Hippocampal formation (tissue), 2 donors: ENCODE measurements at regions not wholly inside any gene's neighbourhood (a gene's known extent, or its start where the extent isn't known, plus 50 kb on each side); places are given as distances from the start of the nearest gene placed in this dataset.

Experiments used
- DNase-seq, 2 donors: peaks; one replicate each; lab custom pipeline; 2025; lab: John Stamatoyannopoulos, UW

DNA sequence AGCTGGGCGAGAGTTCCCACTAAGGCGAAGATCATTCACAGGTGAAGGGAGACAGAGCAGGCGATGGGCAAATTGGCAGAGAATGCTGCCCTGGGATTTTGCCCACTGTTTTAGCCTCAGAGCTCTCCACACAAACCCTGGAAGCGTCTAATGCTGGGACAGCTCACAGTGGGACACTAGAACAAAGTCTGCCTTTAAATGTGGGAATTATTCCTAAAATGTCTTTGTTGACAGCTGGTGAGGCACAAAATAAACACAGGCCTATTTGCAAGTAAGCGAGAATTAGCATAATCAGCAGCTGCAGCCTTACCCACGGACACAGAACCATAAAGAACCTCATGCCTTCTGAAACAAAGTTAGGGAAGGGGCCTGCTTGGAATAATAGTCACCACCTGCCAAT is 824.5 kb downstream of the AACS start:
- DNase-seq, result peak; percentile 27 to 71

DNA sequence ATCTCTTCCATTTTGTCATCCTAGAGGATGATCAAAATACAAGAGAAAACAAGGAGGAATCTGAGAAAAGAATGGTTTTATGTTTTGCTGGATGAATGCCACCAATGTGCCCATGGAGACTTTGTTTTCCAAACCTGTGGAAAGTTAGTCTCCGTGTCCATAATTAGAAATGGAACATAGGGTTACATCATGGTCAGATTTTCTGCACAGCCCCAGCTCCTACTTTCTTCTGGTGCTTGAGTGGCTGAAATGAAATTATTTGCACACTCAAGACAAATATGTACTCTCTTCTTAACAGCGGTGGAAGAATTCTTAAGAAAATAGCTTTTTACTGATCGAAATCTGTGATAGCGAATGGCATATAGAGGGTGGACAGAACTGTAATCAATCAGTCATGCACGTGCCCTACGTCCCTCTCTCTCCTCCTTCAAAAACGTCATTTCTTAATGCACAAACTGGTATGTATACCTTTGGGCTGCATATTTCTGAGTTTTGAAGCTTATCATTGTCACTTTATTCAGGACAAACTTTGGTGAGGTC is 825.2 kb downstream of the AACS start:
- DNase-seq, result no peak

DNA sequence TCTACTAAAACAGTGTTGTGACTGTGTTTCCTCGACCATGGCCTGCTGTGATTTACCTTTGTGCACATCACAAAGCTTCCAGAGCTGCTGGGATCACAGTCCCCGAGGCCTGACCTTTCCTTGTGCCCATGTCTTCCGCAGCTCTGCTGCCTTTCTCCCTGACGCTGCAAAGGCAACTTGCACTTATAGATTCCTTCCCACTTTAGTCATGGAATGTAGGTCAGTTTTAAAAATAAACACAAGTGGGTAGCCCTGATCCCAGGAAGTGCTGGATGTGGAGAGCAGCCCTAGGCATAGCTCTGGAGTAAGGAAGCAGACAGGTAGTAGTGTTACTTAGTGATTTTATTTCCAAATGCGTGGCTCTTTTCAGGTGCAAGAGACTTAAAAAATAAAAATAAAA is 825.7 kb downstream of the AACS start:
- no peak for DNase-seq

DNA sequence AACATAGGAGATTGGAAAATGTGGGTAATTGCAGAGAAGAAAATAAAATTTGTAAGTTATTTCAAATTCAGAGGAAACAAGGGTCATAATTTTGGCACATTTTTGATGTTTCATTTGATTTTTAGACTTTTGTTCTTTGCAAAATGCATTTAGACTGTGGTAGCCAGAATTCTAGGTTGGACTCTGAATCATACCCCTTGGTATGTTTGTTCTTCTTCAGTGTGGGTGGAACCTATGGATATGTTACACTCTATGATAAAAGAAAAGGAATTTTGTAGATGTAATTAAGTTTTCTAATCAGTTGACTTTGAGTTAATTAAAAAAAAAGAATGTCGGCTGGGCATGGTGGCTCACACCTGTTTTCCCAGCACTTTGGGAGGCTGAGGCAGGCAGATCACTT is 827.0 kb downstream of the AACS start:
- no peak for DNase-seq

DNA sequence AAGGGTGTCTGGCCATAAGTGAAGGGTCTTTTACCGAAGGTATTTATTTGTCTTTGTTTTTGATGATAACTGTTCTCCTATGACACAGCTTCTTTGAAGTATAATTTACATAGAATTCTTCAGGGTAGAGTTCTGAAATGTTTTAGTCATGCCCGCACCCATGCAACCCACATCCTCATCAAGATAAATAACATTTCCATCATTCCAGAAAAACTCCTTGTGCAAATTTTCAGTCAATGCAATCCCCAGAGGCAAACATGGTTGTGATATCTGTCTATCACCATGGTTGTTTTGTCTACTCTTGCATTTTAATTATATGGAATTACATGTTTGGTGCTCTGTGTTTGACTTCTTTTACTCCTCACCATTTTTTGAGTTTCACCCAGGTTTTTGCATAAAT is 837.8 kb downstream of the AACS start:
- DNase-seq, result no peak

DNA sequence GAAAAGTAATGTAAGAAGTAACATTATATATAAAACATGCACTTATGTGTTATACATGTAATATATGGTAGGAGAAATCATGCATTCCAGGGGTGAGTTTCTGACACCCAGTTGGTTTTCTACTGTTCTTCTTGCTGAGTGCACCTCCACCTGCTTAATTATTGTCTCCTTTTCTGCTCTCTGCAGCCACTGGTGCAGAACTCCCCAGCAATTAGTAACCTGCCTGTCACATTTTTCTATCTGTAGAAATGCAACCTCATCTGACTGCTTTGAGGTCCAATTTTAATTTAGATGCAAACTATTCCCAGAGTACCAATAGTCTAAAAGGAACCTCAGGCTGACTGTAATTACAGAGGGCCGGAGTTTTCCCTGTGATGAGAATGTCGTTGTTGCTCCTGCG is 842.1 kb downstream of the AACS start:
- no peak for DNase-seq

DNA sequence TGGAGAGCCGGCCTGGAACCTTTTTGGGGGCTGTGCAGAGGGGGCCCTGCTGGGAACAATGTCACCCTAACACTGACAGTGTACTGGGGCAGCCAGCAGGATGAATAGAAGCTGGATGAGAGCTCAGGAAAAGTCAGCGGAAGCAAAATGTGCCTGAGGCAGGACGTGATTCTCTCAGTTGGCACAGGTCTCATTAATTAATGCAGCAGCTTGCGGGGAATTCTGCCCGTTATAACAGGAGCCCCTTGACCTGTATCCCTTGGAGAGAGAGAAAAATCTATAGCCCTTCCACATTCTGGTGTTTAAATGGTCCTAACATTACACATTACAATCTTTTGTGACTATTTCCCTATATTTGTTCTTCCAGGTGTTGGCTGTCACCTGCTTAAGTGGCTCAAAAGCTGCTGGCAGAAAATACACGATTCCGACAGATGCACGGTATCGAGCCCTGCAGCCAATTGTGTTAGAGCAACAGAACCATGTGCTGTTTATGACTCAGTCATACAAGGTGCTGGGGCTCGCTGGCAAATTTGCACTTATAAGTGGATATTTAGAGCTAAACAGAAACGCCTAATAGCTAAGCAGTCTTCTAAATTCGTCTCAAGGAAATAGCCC is 854.7 kb downstream of the AACS start:
- DNase-seq, result no peak

DNA sequence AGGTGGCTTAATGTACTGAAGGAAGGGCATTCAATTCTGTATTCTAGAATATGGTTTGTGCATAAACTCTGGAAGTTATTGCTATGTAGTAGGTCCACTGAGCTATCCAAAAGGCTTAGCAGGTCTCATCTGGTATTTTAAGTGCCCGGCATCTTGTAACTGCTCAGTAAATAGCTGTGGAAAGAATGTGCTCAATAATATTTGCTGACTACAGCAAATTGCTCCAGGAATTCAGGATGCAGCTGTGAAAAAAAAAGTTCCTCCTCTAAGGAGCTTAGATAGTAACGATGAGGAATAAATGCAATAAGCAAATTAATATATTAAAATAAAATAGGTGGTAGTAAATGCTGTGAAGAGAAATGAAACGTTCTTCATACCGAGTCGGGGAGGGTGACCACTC is 857.1 kb downstream of the AACS start:
- no peak for DNase-seq

DNA sequence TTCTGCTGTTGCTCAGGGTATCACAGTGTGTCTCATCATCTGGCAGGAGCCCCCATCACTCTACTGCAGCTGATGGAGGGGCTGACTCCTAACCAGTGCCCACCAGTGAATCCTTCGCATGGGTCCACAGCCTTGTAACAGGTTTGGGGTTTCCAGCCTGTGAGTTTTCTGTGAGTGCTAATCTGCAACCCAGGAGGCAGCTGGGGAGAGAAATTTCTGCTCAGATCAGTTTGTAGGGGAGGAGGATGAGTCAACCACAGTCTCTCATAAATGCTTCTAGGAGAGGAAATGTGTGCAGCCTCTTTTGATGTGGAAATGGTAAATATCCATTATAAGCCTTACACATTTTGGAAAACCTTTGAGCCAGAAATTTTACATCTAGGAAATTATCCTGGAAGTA is 871.3 kb downstream of the AACS start:
- DNase-seq, result peak in 1 of 2 donors; percentile 24

DNA sequence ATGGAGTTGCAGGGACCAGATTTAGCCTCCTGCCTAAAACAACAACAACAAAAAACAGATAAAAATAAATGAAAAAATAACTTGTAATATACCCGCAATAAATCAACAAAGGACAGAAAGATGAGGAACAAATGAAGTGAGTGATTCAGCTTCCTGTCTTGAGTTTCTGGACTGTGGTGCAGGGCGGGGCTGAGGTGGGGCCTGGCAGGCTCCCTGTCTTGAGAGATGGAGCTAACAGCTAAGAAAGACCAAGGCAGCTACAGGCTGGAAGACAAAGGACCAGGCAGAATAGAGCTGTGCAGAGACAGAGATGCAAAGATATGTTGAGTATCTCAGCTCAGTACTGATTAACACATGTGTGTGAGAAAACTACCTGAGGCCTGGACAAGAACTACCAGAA is 879.2 kb downstream of the AACS start:
- DNase-seq, result no peak

DNA sequence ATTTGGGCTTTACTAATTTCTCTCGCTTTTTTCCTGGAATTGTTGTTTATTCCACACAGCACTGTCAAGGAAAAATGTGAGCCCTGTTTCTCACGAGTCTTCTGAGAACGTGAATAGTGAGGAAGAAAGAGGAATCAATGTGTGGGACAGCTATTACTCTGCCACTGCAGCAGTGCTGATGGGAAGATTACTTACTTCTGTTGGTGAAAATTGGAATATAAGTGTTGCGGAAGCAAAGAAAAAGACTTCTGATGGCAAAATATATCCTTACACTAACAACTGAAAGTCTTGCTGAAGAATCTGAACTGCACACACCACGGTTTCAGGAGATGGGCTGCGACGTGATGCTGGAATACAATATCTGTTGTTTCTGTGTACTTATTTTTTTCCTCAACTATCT is 884.2 kb downstream of the AACS start:
- no peak for DNase-seq

DNA sequence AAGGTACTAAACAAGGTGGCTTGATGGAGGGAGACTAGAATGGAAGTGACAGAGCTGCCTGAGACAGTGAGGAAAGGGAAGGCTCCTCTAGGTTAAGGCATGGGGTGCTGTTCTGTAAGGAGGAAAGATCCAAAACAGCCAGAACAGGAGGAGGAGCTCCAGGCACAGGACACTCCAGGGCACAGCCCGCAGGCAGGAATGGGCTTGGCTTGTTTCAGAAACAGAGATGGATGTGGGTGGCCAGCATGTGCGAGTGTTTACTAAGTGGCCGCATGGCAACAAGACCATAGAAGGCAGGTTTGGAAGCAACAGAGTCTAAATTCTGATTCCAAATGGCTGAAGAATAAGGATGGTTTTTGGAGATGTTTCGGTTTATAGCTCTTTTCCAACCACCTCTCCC is 889.1 kb downstream of the AACS start:
- no peak for DNase-seq

DNA sequence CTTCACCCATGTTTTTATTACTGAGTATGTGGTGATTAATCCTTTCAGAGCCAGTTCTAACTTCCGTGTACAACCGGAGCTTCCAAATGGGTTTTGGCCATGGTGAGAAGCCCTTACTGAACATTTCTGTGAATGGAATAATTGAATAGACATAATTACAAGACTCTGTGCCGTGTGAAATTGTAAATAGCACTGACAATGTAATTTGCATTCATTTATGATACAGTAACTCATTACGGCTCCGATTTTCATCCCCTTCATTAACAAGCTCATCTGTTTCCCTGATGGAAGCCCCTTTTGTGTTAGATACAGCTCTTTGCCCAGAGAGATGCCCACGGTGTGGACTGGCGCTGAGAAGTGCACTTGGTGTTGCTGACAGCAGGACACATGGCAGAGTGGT is 891.0 kb downstream of the AACS start:
- no peak for DNase-seq

DNA sequence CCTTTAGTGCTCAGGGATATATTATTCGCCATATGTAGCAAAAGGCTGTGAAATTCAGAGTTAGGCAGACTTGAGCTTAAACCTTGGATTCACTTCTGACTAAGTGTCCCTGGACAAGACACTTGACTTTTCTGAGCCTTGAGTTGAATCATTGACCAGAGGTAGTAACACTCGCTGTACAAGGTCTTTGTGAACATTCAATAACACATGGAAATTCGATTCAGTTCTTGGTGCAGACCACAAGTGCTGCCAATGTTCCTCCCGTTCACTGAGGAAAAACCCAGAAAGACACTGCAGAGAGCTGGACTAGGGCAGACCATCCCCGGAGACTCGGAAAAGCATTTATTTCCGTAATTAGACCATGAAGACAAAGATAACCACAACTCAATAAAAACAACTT is 901.4 kb downstream of the AACS start:
- DNase-seq, result no peak

DNA sequence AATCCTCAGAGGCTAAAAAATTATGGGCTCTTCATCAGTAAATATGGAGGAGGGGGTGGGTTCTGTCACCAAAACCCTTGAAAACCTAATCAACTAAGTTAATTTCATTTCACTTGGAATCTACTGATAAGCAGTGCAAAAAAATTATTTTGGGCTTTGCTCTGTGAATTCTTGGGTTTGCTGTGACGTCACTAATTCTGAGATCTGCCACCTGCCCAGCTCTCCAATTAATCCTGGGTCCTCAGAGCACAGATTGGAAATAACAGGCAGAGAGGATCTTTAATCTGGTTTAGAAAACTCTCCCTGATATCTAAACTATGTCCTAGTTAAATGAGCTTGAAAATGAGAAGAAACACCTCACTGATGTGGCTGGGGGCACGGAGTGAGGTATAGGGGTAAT is 903.2 kb downstream of the AACS start:
- no peak for DNase-seq

DNA sequence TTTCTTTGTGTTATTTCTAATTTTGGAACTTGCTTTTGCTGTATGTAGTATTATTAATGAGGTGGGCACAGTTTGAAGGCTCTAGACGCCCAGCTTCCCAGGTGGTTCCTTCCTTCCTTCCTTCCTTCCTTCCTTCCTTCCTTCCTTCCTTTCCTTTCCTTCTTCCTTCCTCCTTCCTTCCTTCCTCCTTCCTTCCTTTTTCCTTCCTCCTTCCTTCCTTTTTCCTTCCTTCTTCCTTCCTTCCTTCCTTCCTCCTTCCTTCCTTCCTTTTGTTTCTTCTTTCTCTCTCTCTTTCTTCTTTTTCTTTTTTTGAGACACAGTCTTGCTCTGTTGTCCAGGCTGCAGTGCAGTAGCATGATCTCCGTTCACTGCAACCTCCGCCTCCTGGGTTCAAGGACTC is 906.7 kb downstream of the AACS start:
- DNase-seq, result no peak

DNA sequence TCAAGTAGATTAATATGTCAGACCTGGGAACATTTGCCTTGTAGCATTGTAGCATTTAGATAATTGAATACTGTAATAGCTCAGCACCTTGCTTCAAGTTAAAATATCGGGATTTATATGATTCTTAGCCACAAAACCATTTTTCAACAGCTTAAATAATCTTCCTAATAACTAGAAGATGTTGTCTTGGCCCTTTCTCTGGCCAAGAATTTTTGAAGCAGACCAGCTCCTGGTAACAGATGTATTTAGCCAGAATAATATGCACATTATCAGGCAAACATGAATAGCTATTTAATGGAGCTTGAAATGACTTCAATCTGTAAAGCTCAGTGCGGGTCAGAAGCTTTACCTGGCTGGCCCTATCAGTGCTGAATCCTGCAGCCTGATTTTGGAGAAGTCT is 913.1 kb downstream of the AACS start:
- DNase-seq, result no peak

DNA sequence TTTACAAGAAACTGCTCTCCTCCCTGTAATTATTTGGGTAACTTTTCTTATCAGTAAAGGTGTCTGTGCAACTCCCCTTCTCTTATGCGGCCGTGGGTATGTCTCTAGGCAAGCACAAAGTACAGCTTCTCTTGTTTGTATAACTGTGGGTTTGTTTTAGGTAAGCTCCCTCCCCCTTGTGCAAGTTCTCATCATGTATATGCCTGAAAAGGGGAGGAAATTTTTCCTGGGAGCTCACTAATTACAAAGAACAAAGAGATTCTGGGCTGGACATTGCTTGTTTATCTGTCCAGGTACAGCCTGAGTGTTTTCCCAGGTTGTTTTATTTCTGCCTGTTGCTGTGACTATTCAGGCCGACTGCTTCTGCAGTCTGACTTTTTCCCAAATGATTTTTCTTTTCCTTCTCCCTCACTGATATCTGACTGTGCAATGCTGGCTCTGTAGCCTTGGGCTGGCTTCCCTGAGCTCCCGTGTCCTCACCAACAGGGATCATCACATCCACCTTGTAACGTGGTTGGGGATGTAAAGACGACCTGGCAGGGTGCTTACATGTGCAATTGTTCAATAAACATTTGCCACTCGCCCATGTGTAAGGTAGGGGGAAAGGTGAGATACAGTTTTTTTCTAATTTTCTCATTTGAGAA is 916.5 kb downstream of the AACS start:
- no peak for DNase-seq

DNA sequence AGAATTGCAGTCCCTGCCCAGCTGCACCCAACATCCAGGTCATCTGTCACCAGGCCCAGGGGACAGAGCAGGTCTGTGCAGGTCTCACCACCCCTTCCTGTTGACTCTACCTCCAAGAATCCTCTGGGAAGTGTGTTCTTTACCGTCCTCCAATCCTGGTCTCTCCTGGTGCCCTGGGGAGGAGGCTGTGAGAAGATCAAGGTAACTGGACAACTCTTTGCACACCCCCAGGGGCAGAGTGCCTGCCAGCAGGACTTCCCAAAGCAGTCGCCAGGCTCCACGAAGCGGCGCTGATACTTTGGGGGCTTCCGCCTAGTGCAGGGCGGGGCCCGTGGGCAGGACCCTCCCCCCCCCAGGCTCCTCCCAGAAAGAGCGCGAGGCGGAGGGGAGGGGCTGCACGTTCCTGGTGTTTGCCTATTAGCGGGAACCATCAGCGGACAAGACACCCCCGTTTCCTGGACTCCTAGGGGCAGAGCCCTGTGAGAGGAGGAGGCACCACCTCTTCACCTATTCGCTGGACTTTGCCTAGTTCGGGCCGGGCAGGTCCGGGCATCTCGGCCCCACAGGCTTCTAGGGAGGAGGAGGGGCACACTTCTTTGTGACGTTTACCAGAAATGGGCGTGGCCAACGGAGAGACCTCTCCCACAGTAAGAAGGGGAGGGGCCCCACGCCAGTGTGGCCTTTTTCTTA is 918.0 kb downstream of the AACS start:
- no peak for DNase-seq

DNA sequence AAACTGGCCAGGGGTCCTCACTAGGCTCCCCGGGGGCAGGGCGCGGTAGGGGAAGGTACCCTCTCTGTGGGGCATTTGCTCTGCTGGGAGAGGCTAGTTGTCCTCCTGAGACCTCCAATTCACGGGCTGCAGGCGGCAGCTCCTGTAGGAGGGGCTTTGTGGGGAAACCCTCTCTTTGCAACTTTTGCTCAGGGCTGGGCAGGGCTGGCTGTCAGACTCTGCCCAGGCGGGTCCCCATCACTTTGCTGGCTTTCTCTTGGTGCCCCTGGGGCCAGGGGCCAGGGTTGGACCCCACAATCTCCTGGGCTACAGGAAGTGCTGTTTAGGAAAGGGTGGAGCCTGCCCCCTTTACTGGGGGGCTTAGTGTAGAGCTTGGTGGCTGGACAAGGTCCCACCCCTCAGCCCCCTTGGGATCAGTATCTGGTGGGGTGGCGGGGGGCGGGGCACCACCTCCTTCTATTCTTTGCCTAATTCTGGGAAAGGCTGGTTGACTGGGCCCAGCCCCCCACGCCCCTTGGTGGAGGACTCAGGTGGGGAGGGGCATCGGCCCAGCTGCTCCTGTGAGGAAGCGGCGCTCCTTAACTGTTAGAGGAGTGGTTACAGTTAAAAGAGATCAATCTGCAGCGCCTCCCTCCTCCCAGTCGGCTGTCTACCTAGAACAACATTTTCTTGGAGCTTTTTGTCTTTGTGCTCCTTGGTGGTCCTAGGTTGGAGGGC is 918.7 kb downstream of the AACS start:
- DNase-seq, result peak in 1 of 2 donors; percentile 3

DNA sequence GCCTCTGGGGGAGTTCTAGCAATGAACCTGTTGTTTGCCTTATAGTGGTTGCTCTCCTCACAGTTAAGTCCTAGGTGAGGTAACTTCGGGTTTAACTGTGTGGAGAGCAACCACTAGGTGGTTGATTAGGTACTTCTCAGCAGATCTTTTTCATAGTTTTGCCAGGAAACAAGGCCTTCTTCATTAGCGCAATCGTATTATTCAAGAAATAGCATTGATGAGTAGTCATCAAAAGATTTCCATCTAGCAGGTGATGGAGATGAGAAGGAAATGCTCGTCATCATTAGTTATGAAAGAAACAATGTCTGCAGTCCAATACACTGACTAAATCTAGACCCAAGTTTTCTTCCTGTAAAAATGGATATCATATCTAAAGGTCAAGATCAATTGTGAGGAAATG is 923.3 kb downstream of the AACS start:
- DNase-seq, result no peak

DNA sequence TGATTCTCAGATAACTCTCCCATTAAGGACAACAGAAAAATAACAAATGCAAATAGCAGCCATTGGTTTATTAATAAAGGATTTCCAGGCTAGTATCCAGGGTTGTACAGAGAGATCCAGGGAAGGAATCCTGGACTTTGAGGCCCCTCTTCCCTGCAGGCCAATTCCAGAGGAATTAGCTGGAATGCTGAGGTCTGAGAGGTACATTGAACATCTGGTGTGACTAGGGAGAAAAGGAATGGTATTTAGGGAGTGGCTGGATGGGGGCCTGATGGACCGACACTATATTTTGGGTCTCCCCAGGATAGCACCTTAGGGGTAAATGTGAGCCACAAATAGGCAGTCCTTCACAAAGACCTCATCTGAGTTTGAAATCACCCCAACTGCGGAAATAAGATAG is 924.5 kb downstream of the AACS start:
- DNase-seq, result no peak

DNA sequence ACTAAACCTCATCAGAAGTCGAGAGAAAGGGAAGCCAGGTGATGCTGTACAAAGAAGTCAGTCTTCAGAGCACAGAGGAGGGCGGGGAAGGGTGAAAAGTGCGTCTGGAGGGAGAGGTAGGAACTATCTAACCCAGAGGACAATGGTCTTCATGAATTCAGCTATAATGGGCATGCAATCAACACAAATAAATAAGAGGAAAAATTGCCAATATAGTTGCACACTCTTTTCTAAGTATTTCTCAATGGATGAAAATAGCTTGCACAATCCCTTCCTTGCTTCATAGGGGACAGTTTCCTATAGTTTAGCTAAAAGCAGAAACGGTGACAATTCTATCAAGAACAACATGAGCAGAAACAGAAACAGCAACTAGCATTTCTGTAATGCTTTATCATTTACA is 931.2 kb downstream of the AACS start:
- no peak for DNase-seq
